Heart left ventricle (tissue), 13 donors: ENCODE measurements at regions not wholly inside any gene's neighbourhood (a gene's known extent, or its start where the extent isn't known, plus 50 kb on each side); places are given as distances from the start of the nearest gene placed in this dataset.

Experiments used
- POLR2A ChIP-seq, 2 donors: fragments of 450-650 bp; IDR thresholded peaks; one replicate each; pipeline ENCODE4 v1.6.1; 2017; ENCODE audit warnings: antibody characterized with exemption in 2 of 2, mild to moderate bottlenecking in 2 of 2, moderate library complexity in 2 of 2
- TF ChIP-seq, protein P1 (sequence below), 12 donors: fragments of 200-600 bp; sonication (generic) in 4 of 12; IDR thresholded peaks; one replicate each; pipeline versions ENCODE4 v1.5.0 to v1.8.0; 2018 to 2022; ENCODE audit warnings: antibody characterized with exemption in 12 of 12, mild to moderate bottlenecking in 5 of 12
- donor health status: ischemic (EF 13 %, LVEDD 7.1; RV severe dilation, severe dysfunction).
- donor health status: DM: no; HTN: yes; CAD: no.
- donor health status: DM: no; HTN: no; CAD: no.
- donor health status: ischemic (EF 25% LVEDD 6.9; RV normal size, moderate dysfunction).
- donor health status: ischemic (EF 25% LVEDD 5.7; RV mildly dilated, moderate dysfunction).
- donor health status: ischemic (EF 35%, LVEDD 5.7; RV mildly dilated, moderate dysfunction).
- donor health status: nonischemic (EF 11% LVEDD 7.7; RV severe dilation, severe dysfunction).
- donor health status: DM: yes; HTN: yes; CAD: no.
- donor health status: PGD.
- donor health status: ischemic (EF 29% LVEDD 5.4; RV normal size, mild dysfunction).
- donor health status: nonischemic (EF 23%, LVEDD 6.1; RV moderate dilation, normal function).

DNA sequence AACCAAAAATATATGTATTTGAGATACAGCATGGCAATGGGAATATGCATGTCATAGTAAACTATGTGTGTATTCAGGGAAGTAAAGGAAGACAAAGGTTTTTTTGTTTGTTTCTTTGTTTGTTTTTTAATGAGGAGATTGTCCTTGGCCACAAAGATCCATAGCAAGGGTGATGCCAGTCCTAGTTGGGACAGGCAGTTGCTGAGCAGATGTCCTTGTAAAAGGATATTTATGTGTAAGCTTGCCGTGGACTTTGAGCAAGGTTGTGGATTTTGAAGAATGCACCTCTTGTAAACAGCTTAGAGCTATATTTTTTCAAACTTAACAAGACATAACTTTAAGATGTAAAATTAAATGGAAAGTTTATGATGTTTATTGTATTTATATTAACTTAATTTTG, 69.9 kb upstream of the GABRE start:
- TF ChIP-seq POLR2A (IDR thresholded peaks at IDR 0.05), result no peak
- TF ChIP-seq, protein P1, sequence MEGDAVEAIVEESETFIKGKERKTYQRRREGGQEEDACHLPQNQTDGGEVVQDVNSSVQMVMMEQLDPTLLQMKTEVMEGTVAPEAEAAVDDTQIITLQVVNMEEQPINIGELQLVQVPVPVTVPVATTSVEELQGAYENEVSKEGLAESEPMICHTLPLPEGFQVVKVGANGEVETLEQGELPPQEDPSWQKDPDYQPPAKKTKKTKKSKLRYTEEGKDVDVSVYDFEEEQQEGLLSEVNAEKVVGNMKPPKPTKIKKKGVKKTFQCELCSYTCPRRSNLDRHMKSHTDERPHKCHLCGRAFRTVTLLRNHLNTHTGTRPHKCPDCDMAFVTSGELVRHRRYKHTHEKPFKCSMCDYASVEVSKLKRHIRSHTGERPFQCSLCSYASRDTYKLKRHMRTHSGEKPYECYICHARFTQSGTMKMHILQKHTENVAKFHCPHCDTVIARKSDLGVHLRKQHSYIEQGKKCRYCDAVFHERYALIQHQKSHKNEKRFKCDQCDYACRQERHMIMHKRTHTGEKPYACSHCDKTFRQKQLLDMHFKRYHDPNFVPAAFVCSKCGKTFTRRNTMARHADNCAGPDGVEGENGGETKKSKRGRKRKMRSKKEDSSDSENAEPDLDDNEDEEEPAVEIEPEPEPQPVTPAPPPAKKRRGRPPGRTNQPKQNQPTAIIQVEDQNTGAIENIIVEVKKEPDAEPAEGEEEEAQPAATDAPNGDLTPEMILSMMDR (IDR thresholded peaks at IDR 0.05), result no peak
